ENCODE measurements at regions not wholly inside any gene's neighbourhood (a gene's known extent, or its start where the extent isn't known, plus 50 kb on each side); places are given as distances from the start of the nearest gene placed in this dataset.

- TF ChIP-seq TAF1 (IDR thresholded peaks at IDR 0.05; ENCODE audit: low read depth, low read length) (no peak), POLR2A (IDR thresholded peaks at IDR 0.05; ENCODE audit: low read depth, low read length) (no peak), POLR2AphosphoS5 (IDR thresholded peaks at IDR 0.05; ENCODE audit: low read depth, low read length) (no peak), SPI1 (IDR thresholded peaks at IDR 0.05; ENCODE audit: low read depth, low read length) (no peak), PAX5 (IDR thresholded peaks at IDR 0.05; ENCODE audit: insufficient read depth, low read length, severe bottlenecking) (no peak), POU2F2 (IDR thresholded peaks at IDR 0.05; ENCODE audit: low read depth, low read length) (no peak)
Observed at GRCh38 chr5:97576956-97577355, 393.9 kb upstream of the RIOK2 start.
